NCI-H774 (cell line): ENCODE measurements at regions not wholly inside any gene's neighbourhood (a gene's known extent, or its start where the extent isn't known, plus 50 kb on each side); places are given as distances from the start of the nearest gene placed in this dataset.
"Not testable (repeated sequence)": the region's sequence is repeated elsewhere in the genome, so short reads cannot be mapped to it uniquely, and the experiment has no call there.

ENCODE experiments used
- DNase-seq: peaks from one replicate; lab custom pipeline; 2025; lab: John Stamatoyannopoulos, UW

GRCh38 chr11:70549386-70549785 is 151.1 kb downstream of the CTTN start:
- DNase-seq = no peak

GRCh38 chr11:70549796-70550195 is 151.5 kb downstream of the CTTN start:
- DNase-seq = no peak

- DNase-seq = no peak
Observed at GRCh38 chr11:70550456-70551195, 152.3 kb downstream of the CTTN start.

GRCh38 chr11:70551351-70552166 is 153.2 kb downstream of the CTTN start:
- DNase-seq = no peak

- DNase-seq = no peak
Observed at GRCh38 chr11:70552167-70553150, 154.1 kb downstream of the CTTN start.

- DNase-seq = no peak
Observed at GRCh38 chr11:70555078-70555477, 156.7 kb downstream of the CTTN start.

- DNase-seq = no peak
Observed at GRCh38 chr11:70556884-70557741, 158.8 kb downstream of the CTTN start.

- DNase-seq = no peak
Observed at GRCh38 chr11:70557742-70558485, 159.6 kb downstream of the CTTN start.

- DNase-seq = no peak
Observed at GRCh38 chr11:70558681-70559080, 160.4 kb downstream of the CTTN start.

GRCh38 chr11:70559516-70559915 is 161.2 kb downstream of the CTTN start:
- no peak for DNase-seq

- not testable (repeated sequence) for DNase-seq
Observed at GRCh38 chr11:70560621-70561020, 162.3 kb downstream of the CTTN start.

GRCh38 chr11:70566768-70567530 is 168.6 kb downstream of the CTTN start:
- DNase-seq = no peak

- DNase-seq = no peak
Observed at GRCh38 chr11:70567680-70568034, 169.3 kb downstream of the CTTN start.

- DNase-seq = no peak
Observed at GRCh38 chr11:70568035-70568813, 169.9 kb downstream of the CTTN start.

GRCh38 chr11:70568814-70569617 is 170.7 kb downstream of the CTTN start:
- no peak for DNase-seq

GRCh38 chr11:70569618-70569890 is 171.2 kb downstream of the CTTN start:
- no peak for DNase-seq

GRCh38 chr11:70569996-70570692 is 171.8 kb downstream of the CTTN start:
- DNase-seq = no peak
